GM23338 (cell line): ENCODE measurements at regions not wholly inside any gene's neighbourhood (a gene's known extent, or its start where the extent isn't known, plus 50 kb on each side); places are given as distances from the start of the nearest gene placed in this dataset.

Experiments used
- CREB1 ChIP-seq: fragments of 250-450 bp; sonication (Bioruptor Pico); IDR thresholded peaks from 2 replicates; pipeline ENCODE4 v1.5.0; 2020; ENCODE audit warnings: low read depth, mild to moderate bottlenecking, moderate library complexity
- EZH2 ChIP-seq: fragments of 200-600 bp; sonication (generic); IDR thresholded peaks from one replicate; pipeline ENCODE4 v1.8.0; 2017; ENCODE audit warnings: antibody characterized with exemption, mild to moderate bottlenecking, low read depth; ENCODE audit not compliant: unreplicated experiment
- EZH2phosphoT487 ChIP-seq: fragments of 200-600 bp; sonication (generic); IDR thresholded peaks from one replicate; pipeline ENCODE4 v1.8.1; 2018; ENCODE audit warnings: antibody characterized with exemption; ENCODE audit not compliant: unreplicated experiment
- JUNB ChIP-seq: IDR thresholded peaks from one replicate; pipeline ENCODE4 v1.6.1; 2016; ENCODE audit warnings: antibody characterized with exemption; ENCODE audit not compliant: unreplicated experiment
- NANOG ChIP-seq: IDR thresholded peaks from 2 replicates; pipeline ENCODE4 v1.6.1; 2016; ENCODE audit warnings: antibody characterized with exemption, borderline replicate concordance
- POLR2AphosphoS5 ChIP-seq: IDR thresholded peaks from 2 replicates; pipeline ENCODE4 v1.6.1; 2016; ENCODE audit warnings: antibody characterized with exemption, low read depth
- STAT1 ChIP-seq: IDR thresholded peaks from one replicate; pipeline ENCODE4 v1.6.1; 2016; ENCODE audit warnings: antibody characterized with exemption; ENCODE audit not compliant: unreplicated experiment
- ZNF114 ChIP-seq: fragments of 250-450 bp; sonication (Bioruptor Pico); IDR thresholded peaks from 2 replicates; pipeline ENCODE4 v1.5.0; 2020; ENCODE audit warnings: mild to moderate bottlenecking, moderate library complexity
- ZNF331 ChIP-seq: fragments of 250-450 bp; sonication (Bioruptor Pico); IDR thresholded peaks from 2 replicates; pipeline ENCODE4 v1.5.0; 2020; ENCODE audit warnings: low read depth, mild to moderate bottlenecking, moderate library complexity
- TF ChIP-seq, protein P1 (sequence below), 2 experiments: fragments of 200-600 bp in 1 of 2; sonication (generic) in 1 of 2; conservative IDR thresholded peaks; 2 replicates each; pipeline versions ENCODE4 v1.5.1 to v1.6.1; 2016 to 2017; ENCODE audit warnings: antibody characterized with exemption in 2 of 2, low read depth in 2 of 2, mild to moderate bottlenecking in 2 of 2, moderate library complexity in 1 of 2
- TF ChIP-seq, protein P2 (sequence below): IDR thresholded peaks from one replicate; pipeline ENCODE4 v1.6.1; 2018; ENCODE audit warnings: antibody characterized with exemption; ENCODE audit not compliant: unreplicated experiment
- TF ChIP-seq, protein P3 (sequence below): fragments of 250-450 bp; sonication (Bioruptor Pico); IDR thresholded peaks from 2 replicates; pipeline ENCODE4 v1.5.0; 2020; ENCODE audit warnings: mild to moderate bottlenecking, moderate library complexity
- TF ChIP-seq, protein P4 (sequence below): IDR thresholded peaks from 2 replicates; pipeline ENCODE4 v1.6.1; 2016; ENCODE audit warnings: antibody characterized with exemption

DNA sequence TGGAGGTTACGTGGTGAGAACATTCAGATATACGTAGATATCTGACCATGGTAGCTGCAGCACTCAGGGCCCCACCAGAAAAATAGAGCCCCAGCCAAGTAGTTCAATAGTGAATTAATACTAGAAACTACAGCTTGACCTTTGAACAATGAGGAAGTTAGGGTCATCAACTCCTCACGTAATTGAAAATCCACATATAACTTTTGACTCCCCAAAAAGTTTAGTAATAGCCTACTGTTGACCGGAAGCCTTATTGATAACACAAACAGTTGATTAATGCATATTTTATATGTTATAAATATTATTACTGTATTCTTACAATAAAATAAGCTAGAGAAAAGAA lies 117.9 kb downstream of the SNX5 start:
- TF ChIP-seq, protein P1, sequence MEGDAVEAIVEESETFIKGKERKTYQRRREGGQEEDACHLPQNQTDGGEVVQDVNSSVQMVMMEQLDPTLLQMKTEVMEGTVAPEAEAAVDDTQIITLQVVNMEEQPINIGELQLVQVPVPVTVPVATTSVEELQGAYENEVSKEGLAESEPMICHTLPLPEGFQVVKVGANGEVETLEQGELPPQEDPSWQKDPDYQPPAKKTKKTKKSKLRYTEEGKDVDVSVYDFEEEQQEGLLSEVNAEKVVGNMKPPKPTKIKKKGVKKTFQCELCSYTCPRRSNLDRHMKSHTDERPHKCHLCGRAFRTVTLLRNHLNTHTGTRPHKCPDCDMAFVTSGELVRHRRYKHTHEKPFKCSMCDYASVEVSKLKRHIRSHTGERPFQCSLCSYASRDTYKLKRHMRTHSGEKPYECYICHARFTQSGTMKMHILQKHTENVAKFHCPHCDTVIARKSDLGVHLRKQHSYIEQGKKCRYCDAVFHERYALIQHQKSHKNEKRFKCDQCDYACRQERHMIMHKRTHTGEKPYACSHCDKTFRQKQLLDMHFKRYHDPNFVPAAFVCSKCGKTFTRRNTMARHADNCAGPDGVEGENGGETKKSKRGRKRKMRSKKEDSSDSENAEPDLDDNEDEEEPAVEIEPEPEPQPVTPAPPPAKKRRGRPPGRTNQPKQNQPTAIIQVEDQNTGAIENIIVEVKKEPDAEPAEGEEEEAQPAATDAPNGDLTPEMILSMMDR (conservative IDR thresholded peaks at IDR 0.05; ENCODE audit: low read depth in 2 of 2), result no peak
- TF ChIP-seq EZH2 (no peak), POLR2AphosphoS5 (no peak), EZH2phosphoT487 (no peak), CREB1 (CRISPR knock-in tag) (no peak), JUNB (no peak), ZNF114 (CRISPR knock-in tag) (no peak), STAT1 (no peak), NANOG (no peak), ZNF331 (CRISPR knock-in tag) (no peak)
- TF ChIP-seq, protein P2, sequence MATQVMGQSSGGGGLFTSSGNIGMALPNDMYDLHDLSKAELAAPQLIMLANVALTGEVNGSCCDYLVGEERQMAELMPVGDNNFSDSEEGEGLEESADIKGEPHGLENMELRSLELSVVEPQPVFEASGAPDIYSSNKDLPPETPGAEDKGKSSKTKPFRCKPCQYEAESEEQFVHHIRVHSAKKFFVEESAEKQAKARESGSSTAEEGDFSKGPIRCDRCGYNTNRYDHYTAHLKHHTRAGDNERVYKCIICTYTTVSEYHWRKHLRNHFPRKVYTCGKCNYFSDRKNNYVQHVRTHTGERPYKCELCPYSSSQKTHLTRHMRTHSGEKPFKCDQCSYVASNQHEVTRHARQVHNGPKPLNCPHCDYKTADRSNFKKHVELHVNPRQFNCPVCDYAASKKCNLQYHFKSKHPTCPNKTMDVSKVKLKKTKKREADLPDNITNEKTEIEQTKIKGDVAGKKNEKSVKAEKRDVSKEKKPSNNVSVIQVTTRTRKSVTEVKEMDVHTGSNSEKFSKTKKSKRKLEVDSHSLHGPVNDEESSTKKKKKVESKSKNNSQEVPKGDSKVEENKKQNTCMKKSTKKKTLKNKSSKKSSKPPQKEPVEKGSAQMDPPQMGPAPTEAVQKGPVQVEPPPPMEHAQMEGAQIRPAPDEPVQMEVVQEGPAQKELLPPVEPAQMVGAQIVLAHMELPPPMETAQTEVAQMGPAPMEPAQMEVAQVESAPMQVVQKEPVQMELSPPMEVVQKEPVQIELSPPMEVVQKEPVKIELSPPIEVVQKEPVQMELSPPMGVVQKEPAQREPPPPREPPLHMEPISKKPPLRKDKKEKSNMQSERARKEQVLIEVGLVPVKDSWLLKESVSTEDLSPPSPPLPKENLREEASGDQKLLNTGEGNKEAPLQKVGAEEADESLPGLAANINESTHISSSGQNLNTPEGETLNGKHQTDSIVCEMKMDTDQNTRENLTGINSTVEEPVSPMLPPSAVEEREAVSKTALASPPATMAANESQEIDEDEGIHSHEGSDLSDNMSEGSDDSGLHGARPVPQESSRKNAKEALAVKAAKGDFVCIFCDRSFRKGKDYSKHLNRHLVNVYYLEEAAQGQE, result no peak
- TF ChIP-seq, protein P3, sequence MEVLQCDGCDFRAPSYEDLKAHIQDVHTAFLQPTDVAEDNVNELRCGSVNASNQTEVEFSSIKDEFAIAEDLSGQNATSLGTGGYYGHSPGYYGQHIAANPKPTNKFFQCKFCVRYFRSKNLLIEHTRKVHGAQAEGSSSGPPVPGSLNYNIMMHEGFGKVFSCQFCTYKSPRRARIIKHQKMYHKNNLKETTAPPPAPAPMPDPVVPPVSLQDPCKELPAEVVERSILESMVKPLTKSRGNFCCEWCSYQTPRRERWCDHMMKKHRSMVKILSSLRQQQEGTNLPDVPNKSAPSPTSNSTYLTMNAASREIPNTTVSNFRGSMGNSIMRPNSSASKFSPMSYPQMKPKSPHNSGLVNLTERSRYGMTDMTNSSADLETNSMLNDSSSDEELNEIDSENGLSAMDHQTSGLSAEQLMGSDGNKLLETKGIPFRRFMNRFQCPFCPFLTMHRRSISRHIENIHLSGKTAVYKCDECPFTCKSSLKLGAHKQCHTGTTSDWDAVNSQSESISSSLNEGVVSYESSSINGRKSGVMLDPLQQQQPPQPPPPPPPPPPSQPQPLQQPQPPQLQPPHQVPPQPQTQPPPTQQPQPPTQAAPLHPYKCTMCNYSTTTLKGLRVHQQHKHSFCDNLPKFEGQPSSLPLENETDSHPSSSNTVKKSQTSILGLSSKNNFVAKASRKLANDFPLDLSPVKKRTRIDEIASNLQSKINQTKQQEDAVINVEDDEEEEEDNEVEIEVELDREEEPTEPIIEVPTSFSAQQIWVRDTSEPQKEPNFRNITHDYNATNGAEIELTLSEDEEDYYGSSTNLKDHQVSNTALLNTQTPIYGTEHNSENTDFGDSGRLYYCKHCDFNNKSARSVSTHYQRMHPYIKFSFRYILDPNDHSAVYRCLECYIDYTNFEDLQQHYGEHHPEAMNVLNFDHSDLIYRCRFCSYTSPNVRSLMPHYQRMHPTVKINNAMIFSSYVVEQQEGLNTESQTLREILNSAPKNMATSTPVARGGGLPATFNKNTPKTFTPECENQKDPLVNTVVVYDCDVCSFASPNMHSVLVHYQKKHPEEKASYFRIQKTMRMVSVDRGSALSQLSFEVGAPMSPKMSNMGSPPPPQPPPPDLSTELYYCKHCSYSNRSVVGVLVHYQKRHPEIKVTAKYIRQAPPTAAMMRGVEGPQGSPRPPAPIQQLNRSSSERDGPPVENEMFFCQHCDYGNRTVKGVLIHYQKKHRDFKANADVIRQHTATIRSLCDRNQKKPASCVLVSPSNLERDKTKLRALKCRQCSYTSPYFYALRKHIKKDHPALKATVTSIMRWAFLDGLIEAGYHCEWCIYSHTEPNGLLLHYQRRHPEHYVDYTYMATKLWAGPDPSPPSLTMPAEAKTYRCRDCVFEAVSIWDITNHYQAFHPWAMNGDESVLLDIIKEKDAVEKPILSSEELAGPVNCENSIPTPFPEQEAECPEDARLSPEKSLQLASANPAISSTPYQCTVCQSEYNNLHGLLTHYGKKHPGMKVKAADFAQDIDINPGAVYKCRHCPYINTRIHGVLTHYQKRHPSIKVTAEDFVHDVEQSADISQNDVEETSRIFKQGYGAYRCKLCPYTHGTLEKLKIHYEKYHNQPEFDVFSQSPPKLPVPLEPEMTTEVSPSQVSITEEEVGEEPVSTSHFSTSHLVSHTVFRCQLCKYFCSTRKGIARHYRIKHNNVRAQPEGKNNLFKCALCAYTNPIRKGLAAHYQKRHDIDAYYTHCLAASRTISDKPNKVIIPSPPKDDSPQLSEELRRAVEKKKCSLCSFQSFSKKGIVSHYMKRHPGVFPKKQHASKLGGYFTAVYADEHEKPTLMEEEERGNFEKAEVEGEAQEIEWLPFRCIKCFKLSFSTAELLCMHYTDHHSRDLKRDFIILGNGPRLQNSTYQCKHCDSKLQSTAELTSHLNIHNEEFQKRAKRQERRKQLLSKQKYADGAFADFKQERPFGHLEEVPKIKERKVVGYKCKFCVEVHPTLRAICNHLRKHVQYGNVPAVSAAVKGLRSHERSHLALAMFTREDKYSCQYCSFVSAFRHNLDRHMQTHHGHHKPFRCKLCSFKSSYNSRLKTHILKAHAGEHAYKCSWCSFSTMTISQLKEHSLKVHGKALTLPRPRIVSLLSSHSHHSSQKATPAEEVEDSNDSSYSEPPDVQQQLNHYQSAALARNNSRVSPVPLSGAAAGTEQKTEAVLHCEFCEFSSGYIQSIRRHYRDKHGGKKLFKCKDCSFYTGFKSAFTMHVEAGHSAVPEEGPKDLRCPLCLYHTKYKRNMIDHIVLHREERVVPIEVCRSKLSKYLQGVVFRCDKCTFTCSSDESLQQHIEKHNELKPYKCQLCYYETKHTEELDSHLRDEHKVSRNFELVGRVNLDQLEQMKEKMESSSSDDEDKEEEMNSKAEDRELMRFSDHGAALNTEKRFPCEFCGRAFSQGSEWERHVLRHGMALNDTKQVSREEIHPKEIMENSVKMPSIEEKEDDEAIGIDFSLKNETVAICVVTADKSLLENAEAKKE (CRISPR knock-in tag), result no peak
- TF ChIP-seq, protein P4, sequence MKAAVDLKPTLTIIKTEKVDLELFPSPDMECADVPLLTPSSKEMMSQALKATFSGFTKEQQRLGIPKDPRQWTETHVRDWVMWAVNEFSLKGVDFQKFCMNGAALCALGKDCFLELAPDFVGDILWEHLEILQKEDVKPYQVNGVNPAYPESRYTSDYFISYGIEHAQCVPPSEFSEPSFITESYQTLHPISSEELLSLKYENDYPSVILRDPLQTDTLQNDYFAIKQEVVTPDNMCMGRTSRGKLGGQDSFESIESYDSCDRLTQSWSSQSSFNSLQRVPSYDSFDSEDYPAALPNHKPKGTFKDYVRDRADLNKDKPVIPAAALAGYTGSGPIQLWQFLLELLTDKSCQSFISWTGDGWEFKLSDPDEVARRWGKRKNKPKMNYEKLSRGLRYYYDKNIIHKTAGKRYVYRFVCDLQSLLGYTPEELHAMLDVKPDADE, result no peak
